Lower leg skin (tissue), 4 donors: ENCODE measurements at regions not wholly inside any gene's neighbourhood (a gene's known extent, or its start where the extent isn't known, plus 50 kb on each side); places are given as distances from the start of the nearest gene placed in this dataset.

Source experiments
- DNase-seq, 2 donors: peaks; one replicate each; pipeline ENCODE4 v3.0.0-alpha.2; 2019; ENCODE audit warnings: low spot score in 2 of 2
- H3K4me3 ChIP-seq: fragments of 200-600 bp; sonication (generic); 2 replicates; pipeline ENCODE4 v1.5.1; 2017; ENCODE audit warnings: mild to moderate bottlenecking, low read depth; ENCODE audit not compliant: poor library complexity, severe bottlenecking
- CTCF ChIP-seq, 3 donors: fragments of 450-650 bp; IDR thresholded peaks; one replicate each; pipeline ENCODE4 v1.5.1; 2016; ENCODE audit warnings: antibody characterized with exemption in 3 of 3, mild to moderate bottlenecking in 3 of 3, moderate library complexity in 2 of 3
- POLR2A ChIP-seq, 2 donors: fragments of 450-650 bp; IDR thresholded peaks; one replicate each; pipeline ENCODE4 v1.6.1; 2016 to 2017; ENCODE audit warnings: antibody characterized with exemption in 2 of 2, mild to moderate bottlenecking in 1 of 2, moderate library complexity in 1 of 2
- WGBS, 2 donors: methylation state at CpG; one replicate each; pipeline ENCODE4 v1.1.5; 2018; 5-methylcytosine and 5-hydroxymethylcytosine counted together
- intact Hi-C: fragments of 100-400 bp; cut with DNase I; formaldehyde crosslinking; loops from one replicate; pipeline ENCODE4 v1.15.0; 2023; ENCODE audit warnings: low total_unique reads

GRCh38 chr16:66036793-66037715 is 329.4 kb upstream of the CDH5 start:
- TF ChIP-seq CTCF (IDR thresholded peaks at IDR 0.05) (no peak), POLR2A (IDR thresholded peaks at IDR 0.05) (no peak)
- intact Hi-C loops: no loop called here
- peak; percentile 82 to 85 for DNase-seq
- H3K4me3 ChIP-seq: no peak overlapping the region
- 15 to 17% methylated on average over 6 of the region's 6 CpGs for WGBS, 2 donors

- intact Hi-C loops: no loop called here
- TF ChIP-seq CTCF (IDR thresholded peaks at IDR 0.05) (no peak), POLR2A (IDR thresholded peaks at IDR 0.05) (no peak)
- no peak overlapping the region for H3K4me3 ChIP-seq
- DNase-seq: peak in 1 of 2 donors; percentile 76
- WGBS, 2 donors: 56 to 58% methylated on average over 7 of the region's 7 CpGs
These were observed 330.3 kb upstream of the CDH5 start for GRCh38 chr16:66036184-66036583.

- WGBS, 2 donors: 89 to 94% methylated on average over 3 of the region's 3 CpGs
- DNase-seq: peak in 1 of 2 donors; percentile 80
These were observed 331.4 kb upstream of the CDH5 start for GRCh38 chr16:66035096-66035495.

GRCh38 chr16:66032841-66033240 is 333.6 kb upstream of the CDH5 start:
- DNase-seq: peak in 1 of 2 donors; percentile 61
- intact Hi-C loops: no loop called here
- no peak overlapping the region for H3K4me3 ChIP-seq
- TF ChIP-seq POLR2A (IDR thresholded peaks at IDR 0.05) (no peak), CTCF (IDR thresholded peaks at IDR 0.05) (no peak)
- 82 to 92% methylated on average over 7 of the region's 7 CpGs for WGBS, 2 donors

More at GRCh38 chr16:66035096-66035495, 331.4 kb upstream of the CDH5 start:
- TF ChIP-seq POLR2A (IDR thresholded peaks at IDR 0.05) (no peak), CTCF (IDR thresholded peaks at IDR 0.05) (no peak)
- intact Hi-C loops: no loop called here
- H3K4me3 ChIP-seq: no peak overlapping the region

- H3K4me3 ChIP-seq: no peak overlapping the region
- 78 to 90% methylated on average over 4 of the region's 4 CpGs for WGBS, 2 donors
- intact Hi-C loops: no loop called here
- DNase-seq: no peak
- TF ChIP-seq POLR2A (IDR thresholded peaks at IDR 0.05) (no peak), CTCF (IDR thresholded peaks at IDR 0.05) (no peak)
These were observed 336.5 kb upstream of the CDH5 start for GRCh38 chr16:66030036-66030435.
